A549 (cell line): ENCODE measurements at regions not wholly inside any gene's neighbourhood (a gene's known extent, or its start where the extent isn't known, plus 50 kb on each side); places are given as distances from the start of the nearest gene placed in this dataset.

Experiments used
- CBX8 ChIP-seq: fragments of 200-600 bp; sonication (generic); IDR thresholded peaks from 2 replicates; pipeline ENCODE4 v1.6.1; 2016
- CTCF ChIP-seq: fragments of >200 bp; sonication (Bioruptor Twin); formaldehyde crosslinking; IDR thresholded peaks from 3 replicates; pipeline ENCODE4 v1.5.1; 2016
- FOSL2 ChIP-seq, 2 experiments: fragments of 450-650 bp in 1 of 2; fragments of >200 bp in 1 of 2; sonication (Bioruptor Twin) in 1 of 2; formaldehyde crosslinking; IDR thresholded peaks; 2 replicates each; pipeline versions ENCODE4 v1.5.0 to v1.6.1; 2016 to 2020; ENCODE audit warnings: mild to moderate bottlenecking in 1 of 2, moderate library complexity in 1 of 2
- POLR2A ChIP-seq: IDR thresholded peaks from 2 replicates; pipeline ENCODE4 v1.6.1; 2012; ENCODE audit warnings: mild to moderate bottlenecking, low read length
- TP53 ChIP-seq: fragments of 250-450 bp; sonication (Bioruptor Pico); IDR thresholded peaks from 2 replicates; pipeline ENCODE4 v1.5.0; 2021; ENCODE audit warnings: mild to moderate bottlenecking, moderate library complexity
- ZFP36 ChIP-seq: fragments of 450-650 bp; IDR thresholded peaks from 2 replicates; pipeline ENCODE4 v1.6.1; 2014; ENCODE audit warnings: borderline replicate concordance; ENCODE audit not compliant: partially characterized antibody
- TF ChIP-seq, protein P1 (sequence below): fragments of 200-600 bp; sonication (generic); IDR thresholded peaks from 2 replicates; pipeline ENCODE4 v1.6.1; 2016; ENCODE audit warnings: antibody characterized with exemption, mild to moderate bottlenecking, moderate library complexity
- TF ChIP-seq, protein P2 (sequence below): fragments of 250-450 bp; sonication (Bioruptor Pico); IDR thresholded peaks from 2 replicates; pipeline ENCODE4 v1.5.0; 2020; ENCODE audit warnings: low read depth, mild to moderate bottlenecking, moderate library complexity

DNA sequence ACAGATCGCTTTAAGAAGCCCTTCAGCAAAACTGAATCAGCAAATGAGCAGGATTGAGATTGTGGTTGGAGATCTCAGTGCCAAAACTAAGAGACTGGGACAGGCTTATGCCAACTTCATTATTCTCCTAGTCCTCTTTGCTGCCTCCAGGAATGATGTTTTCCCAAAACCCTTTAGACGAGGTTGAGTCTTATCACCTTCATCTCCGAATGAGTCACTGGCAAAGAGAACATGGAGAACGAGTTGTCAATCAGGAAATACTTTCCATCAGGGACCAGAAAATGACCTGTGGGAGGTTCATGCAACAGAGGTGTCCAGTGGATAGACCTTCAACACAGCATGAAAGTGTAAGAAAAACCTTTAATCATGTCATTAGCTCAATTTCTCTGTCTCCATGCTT, 461.5 kb downstream of the RMST start:
- TF ChIP-seq TP53 (no peak), CTCF (no peak), ZFP36 (no peak), POLR2A (no peak), FOSL2 (IDR thresholded peaks at IDR 0.05) (no peak), FOSL2 (CRISPR knock-in tag; IDR thresholded peaks at IDR 0.05) (no peak), CBX8 (no peak)
- TF ChIP-seq, protein P1, sequence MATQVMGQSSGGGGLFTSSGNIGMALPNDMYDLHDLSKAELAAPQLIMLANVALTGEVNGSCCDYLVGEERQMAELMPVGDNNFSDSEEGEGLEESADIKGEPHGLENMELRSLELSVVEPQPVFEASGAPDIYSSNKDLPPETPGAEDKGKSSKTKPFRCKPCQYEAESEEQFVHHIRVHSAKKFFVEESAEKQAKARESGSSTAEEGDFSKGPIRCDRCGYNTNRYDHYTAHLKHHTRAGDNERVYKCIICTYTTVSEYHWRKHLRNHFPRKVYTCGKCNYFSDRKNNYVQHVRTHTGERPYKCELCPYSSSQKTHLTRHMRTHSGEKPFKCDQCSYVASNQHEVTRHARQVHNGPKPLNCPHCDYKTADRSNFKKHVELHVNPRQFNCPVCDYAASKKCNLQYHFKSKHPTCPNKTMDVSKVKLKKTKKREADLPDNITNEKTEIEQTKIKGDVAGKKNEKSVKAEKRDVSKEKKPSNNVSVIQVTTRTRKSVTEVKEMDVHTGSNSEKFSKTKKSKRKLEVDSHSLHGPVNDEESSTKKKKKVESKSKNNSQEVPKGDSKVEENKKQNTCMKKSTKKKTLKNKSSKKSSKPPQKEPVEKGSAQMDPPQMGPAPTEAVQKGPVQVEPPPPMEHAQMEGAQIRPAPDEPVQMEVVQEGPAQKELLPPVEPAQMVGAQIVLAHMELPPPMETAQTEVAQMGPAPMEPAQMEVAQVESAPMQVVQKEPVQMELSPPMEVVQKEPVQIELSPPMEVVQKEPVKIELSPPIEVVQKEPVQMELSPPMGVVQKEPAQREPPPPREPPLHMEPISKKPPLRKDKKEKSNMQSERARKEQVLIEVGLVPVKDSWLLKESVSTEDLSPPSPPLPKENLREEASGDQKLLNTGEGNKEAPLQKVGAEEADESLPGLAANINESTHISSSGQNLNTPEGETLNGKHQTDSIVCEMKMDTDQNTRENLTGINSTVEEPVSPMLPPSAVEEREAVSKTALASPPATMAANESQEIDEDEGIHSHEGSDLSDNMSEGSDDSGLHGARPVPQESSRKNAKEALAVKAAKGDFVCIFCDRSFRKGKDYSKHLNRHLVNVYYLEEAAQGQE: no peak
- TF ChIP-seq, protein P2, sequence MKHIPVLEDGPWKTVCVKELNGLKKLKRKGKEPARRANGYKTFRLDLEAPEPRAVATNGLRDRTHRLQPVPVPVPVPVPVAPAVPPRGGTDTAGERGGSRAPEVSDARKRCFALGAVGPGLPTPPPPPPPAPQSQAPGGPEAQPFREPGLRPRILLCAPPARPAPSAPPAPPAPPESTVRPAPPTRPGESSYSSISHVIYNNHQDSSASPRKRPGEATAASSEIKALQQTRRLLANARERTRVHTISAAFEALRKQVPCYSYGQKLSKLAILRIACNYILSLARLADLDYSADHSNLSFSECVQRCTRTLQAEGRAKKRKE: no peak
